NCI-H446 (cell line): ENCODE measurements at regions not wholly inside any gene's neighbourhood (a gene's known extent, or its start where the extent isn't known, plus 50 kb on each side); places are given as distances from the start of the nearest gene placed in this dataset.
"Not testable (repeated sequence)": the region's sequence is repeated elsewhere in the genome, so short reads cannot be mapped to it uniquely, and the experiment has no call there.

Experiments used
- DNase-seq, 2 experiments: peaks; one replicate each; lab custom pipeline; 2025; lab: John Stamatoyannopoulos, UW

- no peak for DNase-seq
Measured at GRCh38 chrX:102784550-102784949, 64.0 kb downstream of the GPRASP3 start.

GRCh38 chrX:102787283-102787682 lies 66.7 kb downstream of the GPRASP3 start:
- no peak for DNase-seq

GRCh38 chrX:102808336-102808735 lies 87.8 kb downstream of the GPRASP3 start:
- DNase-seq = no peak

GRCh38 chrX:102818269-102818668 lies 97.7 kb downstream of the GPRASP3 start:
- DNase-seq = not testable (repeated sequence)

GRCh38 chrX:102832661-102833060 lies 104.4 kb upstream of the RAB40AL start:
- DNase-seq = no peak

GRCh38 chrX:102833136-102833535 lies 103.9 kb upstream of the RAB40AL start:
- no peak for DNase-seq

GRCh38 chrX:102835504-102836146 lies 101.4 kb upstream of the RAB40AL start:
- DNase-seq = peak in 1 of 2 experiments; percentile 16

- DNase-seq = no peak
Measured at GRCh38 chrX:102837847-102838246, 99.2 kb upstream of the RAB40AL start.

GRCh38 chrX:102840871-102841705 lies 96.0 kb upstream of the RAB40AL start:
- no peak for DNase-seq

- DNase-seq = no peak
Measured at GRCh38 chrX:102841706-102842003, 95.4 kb upstream of the RAB40AL start.

GRCh38 chrX:102845020-102845419 lies 92.1 kb upstream of the RAB40AL start:
- no peak for DNase-seq

- no peak for DNase-seq
Measured at GRCh38 chrX:102846544-102847236, 90.4 kb upstream of the RAB40AL start.

- DNase-seq = no peak
Measured at GRCh38 chrX:102847362-102847761, 89.7 kb upstream of the RAB40AL start.

- no peak for DNase-seq
Measured at GRCh38 chrX:102849396-102849795, 87.7 kb upstream of the RAB40AL start.

GRCh38 chrX:102858826-102859549 lies 78.1 kb upstream of the RAB40AL start:
- not testable (repeated sequence) for DNase-seq

GRCh38 chrX:102859550-102859871 lies 77.6 kb upstream of the RAB40AL start:
- DNase-seq = no peak

GRCh38 chrX:102860235-102860634 lies 76.8 kb upstream of the RAB40AL start:
- DNase-seq = no peak

GRCh38 chrX:102863735-102864134 lies 73.3 kb upstream of the RAB40AL start:
- DNase-seq = peak; percentile 39 to 74

GRCh38 chrX:102866981-102867656 lies 70.0 kb upstream of the RAB40AL start:
- DNase-seq = no peak

- DNase-seq = no peak
Measured at GRCh38 chrX:102883491-102883890, 53.6 kb upstream of the RAB40AL start.
